22Rv1 (cell line): ENCODE measurements at regions not wholly inside any gene's neighbourhood (a gene's known extent, or its start where the extent isn't known, plus 50 kb on each side); places are given as distances from the start of the nearest gene placed in this dataset.

Source experiments
- ZFX ChIP-seq: fragments of 450-650 bp; IDR thresholded peaks from 2 replicates; pipeline ENCODE4 v1.6.1; 2017; ENCODE audit warnings: antibody characterized with exemption, borderline replicate concordance
- TF ChIP-seq, protein P1 (sequence below): fragments of 450-650 bp; IDR thresholded peaks from 2 replicates; pipeline ENCODE4 v1.5.1; 2017; ENCODE audit warnings: mild to moderate bottlenecking

DNA sequence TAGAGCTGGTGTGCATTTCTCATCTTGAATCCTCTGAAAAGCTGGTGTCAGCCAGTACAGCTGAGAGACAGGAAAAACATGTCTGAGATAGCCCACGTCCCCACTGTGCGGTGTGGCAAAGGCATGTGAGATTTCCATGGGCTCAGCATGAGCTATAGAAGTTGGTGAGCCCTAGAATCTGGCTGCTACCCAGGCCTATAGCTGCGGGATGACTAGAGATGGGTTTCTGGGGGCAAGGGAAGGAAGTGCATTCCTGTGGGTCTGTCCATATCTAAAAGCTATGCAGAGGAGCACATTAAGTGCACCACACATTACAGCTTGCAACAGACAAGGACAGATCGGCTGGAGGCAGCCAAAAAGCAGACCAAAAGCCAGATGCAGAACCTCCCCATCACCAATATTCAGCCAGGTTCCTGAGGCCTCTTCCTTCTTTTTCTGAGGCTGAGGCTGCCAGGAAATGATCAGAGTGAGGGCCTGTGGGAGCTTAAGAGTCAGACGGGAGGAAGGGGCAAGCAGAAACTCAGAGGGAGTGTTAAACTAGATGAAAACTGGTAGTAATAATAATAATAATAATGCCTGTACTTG is 55.8 kb upstream of the RANBP3L start:
- TF ChIP-seq, protein P1, sequence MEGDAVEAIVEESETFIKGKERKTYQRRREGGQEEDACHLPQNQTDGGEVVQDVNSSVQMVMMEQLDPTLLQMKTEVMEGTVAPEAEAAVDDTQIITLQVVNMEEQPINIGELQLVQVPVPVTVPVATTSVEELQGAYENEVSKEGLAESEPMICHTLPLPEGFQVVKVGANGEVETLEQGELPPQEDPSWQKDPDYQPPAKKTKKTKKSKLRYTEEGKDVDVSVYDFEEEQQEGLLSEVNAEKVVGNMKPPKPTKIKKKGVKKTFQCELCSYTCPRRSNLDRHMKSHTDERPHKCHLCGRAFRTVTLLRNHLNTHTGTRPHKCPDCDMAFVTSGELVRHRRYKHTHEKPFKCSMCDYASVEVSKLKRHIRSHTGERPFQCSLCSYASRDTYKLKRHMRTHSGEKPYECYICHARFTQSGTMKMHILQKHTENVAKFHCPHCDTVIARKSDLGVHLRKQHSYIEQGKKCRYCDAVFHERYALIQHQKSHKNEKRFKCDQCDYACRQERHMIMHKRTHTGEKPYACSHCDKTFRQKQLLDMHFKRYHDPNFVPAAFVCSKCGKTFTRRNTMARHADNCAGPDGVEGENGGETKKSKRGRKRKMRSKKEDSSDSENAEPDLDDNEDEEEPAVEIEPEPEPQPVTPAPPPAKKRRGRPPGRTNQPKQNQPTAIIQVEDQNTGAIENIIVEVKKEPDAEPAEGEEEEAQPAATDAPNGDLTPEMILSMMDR = no peak
- no peak for TF ChIP-seq ZFX
